ENCODE measurements at regions not wholly inside any gene's neighbourhood (a gene's known extent, or its start where the extent isn't known, plus 50 kb on each side); places are given as distances from the start of the nearest gene placed in this dataset.
"Not testable (repeated sequence)": the region's sequence is repeated elsewhere in the genome, so short reads cannot be mapped to it uniquely, and the experiment has no call there.

DNA sequence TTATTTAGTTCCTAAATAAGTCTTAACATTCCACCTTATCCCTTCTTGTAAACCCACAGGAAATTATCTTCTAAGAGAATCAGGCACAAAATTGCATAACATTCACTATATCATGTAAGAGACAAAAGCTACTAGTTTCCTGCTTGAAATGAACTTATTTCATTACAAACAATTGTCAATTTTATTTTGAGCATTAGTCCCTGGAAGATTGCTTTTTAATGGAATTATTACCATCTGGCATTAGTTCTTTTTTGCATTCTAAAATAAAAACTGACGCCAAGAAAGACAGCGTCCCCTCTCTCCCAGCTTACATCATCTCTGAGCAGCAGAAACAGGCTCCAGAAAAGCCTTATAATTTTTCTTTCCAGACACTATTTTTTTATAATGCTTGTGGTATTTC lies 121.8 kb downstream of the NOC3L start:
- DNase-seq (ENCODE audit: insufficient read length, low spot score), result no peak
- TF ChIP-seq, protein P1, sequence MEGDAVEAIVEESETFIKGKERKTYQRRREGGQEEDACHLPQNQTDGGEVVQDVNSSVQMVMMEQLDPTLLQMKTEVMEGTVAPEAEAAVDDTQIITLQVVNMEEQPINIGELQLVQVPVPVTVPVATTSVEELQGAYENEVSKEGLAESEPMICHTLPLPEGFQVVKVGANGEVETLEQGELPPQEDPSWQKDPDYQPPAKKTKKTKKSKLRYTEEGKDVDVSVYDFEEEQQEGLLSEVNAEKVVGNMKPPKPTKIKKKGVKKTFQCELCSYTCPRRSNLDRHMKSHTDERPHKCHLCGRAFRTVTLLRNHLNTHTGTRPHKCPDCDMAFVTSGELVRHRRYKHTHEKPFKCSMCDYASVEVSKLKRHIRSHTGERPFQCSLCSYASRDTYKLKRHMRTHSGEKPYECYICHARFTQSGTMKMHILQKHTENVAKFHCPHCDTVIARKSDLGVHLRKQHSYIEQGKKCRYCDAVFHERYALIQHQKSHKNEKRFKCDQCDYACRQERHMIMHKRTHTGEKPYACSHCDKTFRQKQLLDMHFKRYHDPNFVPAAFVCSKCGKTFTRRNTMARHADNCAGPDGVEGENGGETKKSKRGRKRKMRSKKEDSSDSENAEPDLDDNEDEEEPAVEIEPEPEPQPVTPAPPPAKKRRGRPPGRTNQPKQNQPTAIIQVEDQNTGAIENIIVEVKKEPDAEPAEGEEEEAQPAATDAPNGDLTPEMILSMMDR (IDR thresholded peaks at IDR 0.05; ENCODE audit: insufficient read depth, missing control alignments), result no peak
- FAIRE-seq, result no peak

DNA sequence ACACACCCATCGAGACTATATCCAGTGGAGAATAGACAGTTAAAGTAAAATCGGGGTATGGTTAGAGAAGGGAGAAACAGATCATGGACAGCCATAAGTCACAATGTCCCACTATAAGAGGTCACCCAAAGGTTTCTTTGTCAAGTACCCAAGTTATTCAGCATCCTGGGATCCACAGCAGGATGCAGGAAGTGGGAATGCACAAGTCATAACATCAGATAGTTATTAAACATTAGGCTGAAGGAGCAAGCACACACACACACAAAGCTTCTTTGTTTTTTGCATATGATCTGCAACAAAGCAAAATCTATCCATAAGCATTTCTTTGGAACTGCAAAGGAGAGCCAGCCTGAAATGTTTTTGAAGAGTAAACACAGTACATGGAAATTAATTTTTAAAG lies 111.6 kb downstream of the NOC3L start:
- TF ChIP-seq, protein P1 (IDR thresholded peaks at IDR 0.05; ENCODE audit: insufficient read depth, missing control alignments), result no peak
- FAIRE-seq, result no peak
- DNase-seq (ENCODE audit: insufficient read length, low spot score), result no peak

DNA sequence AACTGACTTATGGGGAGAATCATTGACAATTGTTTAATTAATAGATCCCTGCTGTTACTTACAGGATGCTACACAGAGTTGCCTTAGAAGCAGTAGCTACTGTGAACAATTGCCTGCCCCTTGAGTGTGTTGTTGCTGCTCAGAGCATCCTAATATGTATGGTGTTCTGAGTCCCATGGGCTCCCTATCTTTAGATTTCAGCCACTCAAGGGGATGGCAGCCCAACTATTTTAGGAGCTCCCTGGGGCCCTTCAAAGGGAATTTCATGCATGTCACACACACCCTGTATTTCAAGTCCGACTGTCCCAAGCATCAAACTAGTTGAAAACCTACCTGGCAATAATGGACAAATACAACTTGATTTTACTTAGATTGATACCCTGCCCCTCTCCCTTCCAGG lies 111.2 kb downstream of the NOC3L start:
- FAIRE-seq (no peak), DNase-seq (ENCODE audit: insufficient read length, low spot score) (no peak)
- TF ChIP-seq, protein P1 (IDR thresholded peaks at IDR 0.05; ENCODE audit: insufficient read depth, missing control alignments), result no peak

DNA sequence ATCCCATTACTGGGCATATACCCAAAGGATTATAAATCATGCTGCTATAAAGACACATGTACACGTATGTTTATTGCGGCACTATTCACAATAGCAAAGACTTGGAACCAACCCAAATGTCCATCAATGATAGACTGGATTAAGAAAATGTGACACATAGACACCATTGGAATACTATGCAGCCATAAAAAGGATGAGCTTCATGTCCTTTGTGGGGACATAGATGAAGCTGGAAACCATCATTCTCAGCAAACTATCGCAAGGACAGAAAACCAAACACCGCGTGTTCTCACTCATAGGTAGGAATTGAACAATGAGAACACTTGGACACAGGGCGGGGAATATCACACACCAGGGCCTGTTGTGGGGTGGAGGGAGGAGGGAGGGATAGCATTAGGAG lies 105.3 kb downstream of the NOC3L start:
- FAIRE-seq; DNase-seq (ENCODE audit: insufficient read length, low spot score): not testable (repeated sequence)

DNA sequence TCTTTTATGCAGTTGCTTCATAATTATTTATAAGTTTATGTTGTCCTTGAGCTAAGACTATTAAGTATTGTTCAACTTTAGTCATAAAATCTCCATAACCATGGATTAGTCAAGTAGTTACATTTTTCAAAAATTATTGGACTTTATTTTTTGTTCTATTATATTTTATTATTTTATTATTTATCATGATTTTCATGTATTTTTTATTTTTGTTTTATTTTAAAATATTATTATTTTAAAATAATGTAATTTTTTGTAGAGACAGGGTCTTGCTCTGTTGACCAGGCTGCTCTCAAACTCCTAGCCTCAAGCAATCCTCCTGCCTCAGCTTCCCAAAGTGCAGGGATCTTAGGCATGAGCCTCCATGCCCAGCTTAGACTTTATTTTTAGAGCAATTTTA lies 102.3 kb downstream of the NOC3L start:
- TF ChIP-seq, protein P1 (IDR thresholded peaks at IDR 0.05; ENCODE audit: insufficient read depth, missing control alignments), result no peak
- FAIRE-seq (no peak), DNase-seq (ENCODE audit: insufficient read length, low spot score) (no peak)

- FAIRE-seq (no peak), DNase-seq (ENCODE audit: insufficient read length, low spot score) (no peak)
- TF ChIP-seq, protein P1 (IDR thresholded peaks at IDR 0.05; ENCODE audit: insufficient read depth, missing control alignments), result no peak
Observed at GRCh38 chr10:94264085-94264484, 98.7 kb downstream of the NOC3L start.

- FAIRE-seq (no peak), DNase-seq (ENCODE audit: insufficient read length, low spot score) (no peak)
- TF ChIP-seq, protein P1 (IDR thresholded peaks at IDR 0.05; ENCODE audit: insufficient read depth, missing control alignments), result no peak
Observed at GRCh38 chr10:94266091-94266490, 96.6 kb downstream of the NOC3L start.

DNA sequence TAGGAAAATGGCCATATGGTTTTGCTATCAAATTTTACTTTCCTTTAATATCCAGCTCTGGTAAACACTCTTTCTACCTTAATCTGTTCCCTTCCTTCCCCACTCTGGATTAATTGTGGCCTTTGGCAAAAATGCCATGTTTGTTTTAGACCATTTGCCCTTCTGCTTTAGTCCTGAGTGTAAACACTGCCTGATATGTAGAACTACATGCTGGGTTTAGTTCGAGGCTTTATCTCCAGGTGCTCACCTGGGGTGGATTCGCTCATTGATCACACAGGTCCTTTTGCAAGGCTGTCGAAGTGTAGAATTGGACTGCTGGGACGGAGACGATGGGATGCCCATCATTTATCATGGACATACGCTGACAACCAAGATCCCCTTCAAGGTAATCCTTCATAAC lies 94.1 kb downstream of the NOC3L start:
- DNase-seq (ENCODE audit: insufficient read length, low spot score), result no peak
- FAIRE-seq, result no peak
- TF ChIP-seq, protein P1 (IDR thresholded peaks at IDR 0.05; ENCODE audit: insufficient read depth, missing control alignments), result no peak
